OCI-M1 (cell line): ENCODE measurements at regions not wholly inside any gene's neighbourhood (a gene's known extent, or its start where the extent isn't known, plus 50 kb on each side); places are given as distances from the start of the nearest gene placed in this dataset.
A peak's percentile ranks its signal among the peaks of the same experiment; 100 is the strongest.

Experiments
- DNase-seq: peaks from one replicate; lab custom pipeline; 2025; lab: John Stamatoyannopoulos, UW

- DNase-seq: no peak
These were observed 65.8 kb downstream of the SALL1 start for GRCh38 chr16:51085271-51085670.

DNA sequence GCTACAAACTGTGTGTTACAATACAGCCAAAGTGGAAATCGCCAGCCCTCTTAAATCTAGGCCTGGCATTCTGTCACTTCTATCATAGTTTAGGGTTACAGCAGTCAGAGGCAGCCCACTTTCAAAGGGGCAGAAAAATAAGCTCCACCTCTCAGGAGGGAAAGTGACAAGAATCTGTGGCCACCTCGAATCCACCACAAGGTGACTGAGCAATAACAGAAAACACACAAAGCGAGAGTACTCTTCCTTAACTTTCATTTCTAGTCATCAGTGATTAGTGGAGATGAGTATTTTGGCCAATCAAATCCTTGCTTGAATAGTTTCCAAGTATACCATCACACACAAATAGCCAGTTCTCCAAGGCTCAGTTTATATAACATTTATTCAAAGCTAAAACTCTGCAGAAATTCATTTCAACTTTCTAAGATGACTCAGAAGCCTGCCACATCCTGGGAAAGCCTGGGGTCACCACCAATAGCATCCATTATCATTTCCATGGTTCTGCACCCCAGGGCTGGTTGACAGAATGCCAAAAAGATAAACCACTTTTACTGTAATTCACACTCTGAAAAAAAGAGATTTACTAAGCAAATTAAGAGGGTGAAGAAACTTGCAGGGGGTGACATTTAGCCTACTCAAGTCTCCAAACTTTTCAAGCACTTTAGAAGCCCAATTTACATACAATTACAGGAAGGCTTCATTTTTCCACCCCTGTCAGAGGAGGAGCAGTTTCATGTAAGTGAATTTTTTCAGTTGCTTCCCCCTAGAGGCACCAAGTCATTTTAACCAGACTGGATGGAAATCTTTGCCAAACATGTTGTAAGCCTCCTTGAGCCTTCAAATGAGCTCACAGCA, 66.8 kb downstream of the SALL1 start:
- DNase-seq: no peak

GRCh38 chr16:51072591-51072990, 78.5 kb downstream of the SALL1 start:
- DNase-seq: no peak

DNA sequence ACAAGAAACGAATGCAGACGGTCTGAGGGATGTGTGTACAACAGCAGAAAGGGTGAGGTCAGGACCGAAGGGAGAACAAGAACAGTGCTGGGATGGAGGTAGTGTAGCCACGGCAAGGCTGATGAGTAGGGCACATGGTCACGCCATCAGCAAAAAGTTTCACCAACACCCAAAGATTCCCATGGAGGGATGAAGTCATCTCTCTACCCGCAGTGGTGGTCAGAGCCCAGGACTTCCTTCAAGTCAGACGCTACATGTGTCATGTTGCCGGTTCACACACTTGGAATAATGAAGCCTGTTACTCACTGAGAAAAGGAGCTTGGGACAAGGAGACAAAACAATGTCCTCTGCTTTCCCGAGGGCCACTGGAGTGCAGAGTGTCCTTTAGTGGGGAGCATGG, 79.7 kb downstream of the SALL1 start:
- DNase-seq: no peak

DNA sequence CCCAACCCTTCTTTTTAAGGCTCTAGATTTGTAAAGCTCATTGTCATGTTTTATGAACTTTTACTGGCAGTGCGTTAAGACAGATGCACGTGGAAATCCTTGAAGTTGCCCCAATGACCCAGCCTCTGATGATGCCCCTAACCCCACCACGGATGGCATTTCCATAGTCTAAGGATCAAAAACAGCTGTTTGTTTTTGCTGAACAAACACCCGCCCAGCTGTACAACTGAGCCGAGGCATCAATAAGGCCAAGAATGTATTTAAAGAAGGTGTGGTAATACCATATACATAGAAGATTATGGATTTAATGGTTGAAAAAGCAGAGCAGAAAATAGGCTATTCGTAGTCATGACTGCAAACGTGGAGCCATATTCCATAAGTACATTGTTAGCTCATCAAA, 83.7 kb downstream of the SALL1 start:
- no peak for DNase-seq

- no peak for DNase-seq
These were observed 89.0 kb downstream of the SALL1 start for GRCh38 chr16:51062039-51062438.

DNA sequence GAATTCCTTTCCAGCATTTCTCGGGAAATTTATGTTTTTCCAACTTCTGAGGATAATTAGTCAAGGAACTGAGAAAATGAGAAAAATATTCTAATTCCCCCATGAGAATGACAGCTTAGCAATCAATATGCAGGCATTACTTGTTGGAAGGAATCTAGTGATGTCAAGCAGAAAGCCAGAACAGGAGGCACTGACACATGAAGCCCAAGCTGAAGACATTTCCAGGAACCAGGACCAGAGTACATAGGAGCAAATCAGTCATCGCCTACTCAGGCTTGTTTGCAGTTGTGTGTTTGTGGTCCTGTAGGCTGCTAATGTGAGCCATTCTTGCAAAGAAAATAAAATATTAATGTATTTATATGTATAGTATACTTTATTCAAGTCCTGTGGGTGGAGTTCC, 89.7 kb downstream of the SALL1 start:
- no peak for DNase-seq

- DNase-seq: no peak
These were observed 93.1 kb downstream of the SALL1 start for GRCh38 chr16:51057969-51058337.

- DNase-seq: no peak
These were observed 93.8 kb downstream of the SALL1 start for GRCh38 chr16:51057102-51057793.

DNA sequence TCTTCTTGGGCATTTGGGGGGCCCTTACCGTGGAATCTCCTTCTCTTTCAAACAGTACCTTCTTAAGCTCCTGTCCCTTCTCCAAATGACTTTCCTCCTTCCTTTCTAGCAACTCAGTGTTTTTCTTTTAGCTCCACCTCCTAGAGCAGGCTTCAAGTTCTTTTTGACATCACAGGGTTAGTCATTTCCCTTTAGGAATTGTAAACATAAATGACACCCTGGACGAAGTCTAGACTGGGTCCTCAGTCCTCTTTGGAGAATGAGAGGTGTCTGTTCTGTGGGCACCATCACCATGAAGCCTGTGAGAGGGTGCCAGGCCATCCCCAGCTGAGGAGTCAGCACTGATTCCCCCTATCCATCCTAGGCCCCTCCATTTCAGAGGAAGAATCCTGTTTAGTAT, 94.7 kb downstream of the SALL1 start:
- no peak for DNase-seq

DNA sequence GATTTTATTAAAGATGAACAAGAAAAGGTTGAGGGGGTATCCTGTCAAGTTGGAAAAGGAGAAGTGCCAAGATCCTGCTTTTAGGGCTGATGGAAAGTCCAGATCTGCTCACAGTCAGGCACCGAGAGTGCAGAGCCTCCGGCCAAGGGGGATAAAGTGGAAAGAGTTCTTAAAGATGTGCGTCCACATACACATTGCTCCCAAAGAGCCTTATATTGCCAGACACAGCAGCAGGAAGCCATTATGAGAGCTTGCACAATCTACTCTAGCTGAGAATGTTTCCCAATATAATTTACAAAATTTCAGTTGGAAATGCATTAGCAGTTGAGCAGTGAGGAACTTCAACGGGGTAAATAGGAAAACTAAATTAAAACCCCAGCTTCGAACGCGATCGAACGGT, 95.6 kb downstream of the SALL1 start:
- DNase-seq: no peak

GRCh38 chr16:51053775-51054174, 97.3 kb downstream of the SALL1 start:
- no peak for DNase-seq

DNA sequence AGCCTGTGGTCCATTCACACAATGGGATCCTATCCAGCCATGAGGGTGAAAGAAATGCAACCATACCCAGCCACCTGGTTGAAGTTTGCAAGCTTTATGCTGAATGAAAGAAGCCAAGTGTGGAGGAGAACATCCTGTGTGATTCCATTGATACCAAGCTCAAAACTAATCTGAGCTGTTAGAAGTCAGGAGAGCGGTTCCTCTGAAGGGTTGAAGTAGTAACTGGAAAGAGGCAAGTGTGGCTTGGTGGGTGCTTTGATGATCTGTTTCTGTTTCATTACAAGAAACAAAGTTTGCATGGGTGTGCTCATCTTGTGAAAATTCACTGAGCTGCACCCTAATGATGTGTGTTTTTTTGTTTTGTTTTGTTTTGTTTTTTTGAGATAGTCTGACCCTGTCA, 99.4 kb downstream of the SALL1 start:
- no peak for DNase-seq

DNA sequence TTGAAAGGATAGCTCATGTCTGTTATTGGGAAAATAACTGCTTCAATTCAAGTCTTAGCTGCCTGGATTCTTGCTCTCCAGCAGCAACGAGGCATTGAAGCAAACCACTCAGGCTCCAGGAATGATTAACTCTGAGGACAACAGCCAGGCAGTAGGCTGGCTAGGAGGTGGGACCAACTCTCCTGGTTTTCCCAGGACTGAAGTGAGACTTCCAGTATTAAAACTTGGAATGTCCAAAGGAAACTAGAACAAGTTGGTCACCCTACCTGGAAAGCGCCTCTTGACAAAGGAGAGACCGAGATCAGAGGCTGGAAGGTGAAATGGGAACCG, 100.7 kb downstream of the SALL1 start:
- no peak for DNase-seq

DNA sequence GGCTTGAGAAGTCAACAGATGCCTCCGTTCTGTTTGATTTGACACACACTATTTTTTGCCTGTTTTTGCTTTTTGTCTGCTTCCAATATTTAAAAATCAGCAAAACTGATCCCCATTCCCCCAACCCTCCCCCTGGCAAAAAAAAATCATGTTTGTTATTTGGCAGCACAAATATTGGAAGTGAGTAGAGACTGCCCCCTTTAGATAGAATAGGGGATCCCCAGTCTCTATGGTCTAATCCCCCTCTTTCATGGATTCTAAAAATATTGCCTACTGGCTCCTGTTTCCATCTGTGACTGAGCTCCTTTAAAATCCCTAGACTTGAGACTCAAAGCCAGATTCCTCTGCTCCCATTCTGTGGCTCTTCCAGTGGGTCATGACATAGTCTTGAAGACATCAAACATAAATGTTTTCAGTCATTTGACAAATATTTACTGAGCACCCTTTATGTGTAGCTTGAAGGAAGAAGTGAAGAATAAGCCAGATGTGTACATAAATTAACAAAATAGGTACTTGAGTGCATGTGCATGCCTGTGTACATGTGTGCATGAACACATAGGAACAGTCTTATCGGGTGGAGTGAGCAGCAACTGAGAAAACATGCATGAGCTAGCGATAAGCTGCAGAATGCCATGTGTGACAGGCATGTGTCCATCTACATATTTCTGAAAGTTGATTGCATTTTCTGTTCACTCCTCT, 101.2 kb downstream of the SALL1 start:
- no peak for DNase-seq

DNA sequence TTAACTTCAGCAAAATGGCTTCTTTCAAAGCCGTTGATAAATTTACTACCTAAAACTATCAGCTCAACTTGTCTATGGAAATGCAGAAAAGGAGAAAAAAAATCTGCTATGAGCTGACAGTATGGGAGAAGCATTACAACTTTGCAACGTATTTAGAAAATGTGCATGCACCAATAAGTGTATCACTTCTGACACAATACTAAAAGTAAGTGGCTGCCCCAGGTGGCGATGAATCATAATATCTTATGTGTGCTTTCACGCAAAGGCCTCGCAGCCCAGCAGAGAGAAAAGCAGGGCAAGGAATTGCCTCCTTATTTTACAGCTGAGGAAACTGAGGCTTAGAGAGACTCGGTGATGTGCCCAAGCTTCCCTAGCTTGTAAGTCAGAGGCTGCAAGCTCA, 101.8 kb downstream of the SALL1 start:
- no peak for DNase-seq

DNA sequence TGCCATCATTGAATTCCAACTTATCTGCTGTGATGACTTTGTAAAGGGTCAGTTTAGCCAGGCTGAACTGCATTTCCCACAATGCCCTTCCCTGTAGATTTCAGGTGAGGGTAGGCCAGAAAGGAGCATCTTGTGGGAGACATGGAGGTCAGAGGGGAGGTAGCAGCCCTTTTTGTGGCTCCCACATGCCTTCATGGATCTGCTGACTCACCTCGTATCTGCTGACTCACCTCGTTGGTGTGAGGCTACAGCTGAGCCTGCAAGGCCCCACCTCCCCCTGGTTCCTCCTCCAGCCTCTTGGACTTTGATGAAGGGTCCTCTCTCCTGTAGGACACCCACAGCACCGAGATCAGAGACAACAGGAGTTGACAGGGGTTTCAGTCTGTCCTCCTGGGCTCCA, 102.5 kb downstream of the SALL1 start:
- DNase-seq: peak; percentile 47

- no peak for DNase-seq
These were observed 105.3 kb downstream of the SALL1 start for GRCh38 chr16:51045794-51046193.

DNA sequence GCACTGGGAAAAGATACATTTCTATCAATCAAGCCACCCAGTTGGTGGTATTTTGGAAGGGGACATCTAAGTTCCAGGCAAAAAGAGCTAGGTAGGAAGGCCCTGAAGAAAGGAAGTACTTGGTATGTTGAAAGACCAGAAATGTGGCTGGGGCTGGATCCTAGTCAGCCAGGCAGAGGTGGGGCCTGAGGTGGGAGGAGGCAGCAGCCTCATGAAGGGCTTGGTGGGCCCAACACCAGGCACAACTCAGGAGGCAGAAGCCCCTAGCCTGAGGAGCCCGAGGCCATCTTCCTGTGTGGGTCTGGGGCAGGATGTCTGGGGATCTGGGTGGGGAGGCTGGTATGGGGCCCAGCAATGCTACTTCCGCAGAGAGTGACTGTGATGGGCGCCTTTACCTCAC, 105.9 kb downstream of the SALL1 start:
- no peak for DNase-seq

DNA sequence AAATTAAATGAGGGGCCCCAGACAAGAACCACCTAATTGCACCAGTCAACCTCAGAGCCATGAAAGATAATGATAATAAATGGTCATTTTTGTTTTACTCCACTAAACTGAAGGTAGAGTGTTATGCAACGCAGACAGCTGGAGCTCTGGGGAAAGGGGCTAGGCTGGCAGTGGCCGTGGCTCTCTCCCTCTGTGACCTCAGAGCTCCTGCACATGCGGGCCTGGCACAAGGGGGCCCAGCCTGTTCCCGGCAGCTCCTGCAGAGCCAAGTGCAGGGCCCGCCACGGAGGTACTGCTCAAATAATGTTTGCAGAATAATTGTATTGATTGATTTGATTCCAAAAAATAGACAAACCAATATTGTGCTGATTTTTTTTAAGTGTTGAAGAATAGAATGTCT, 109.5 kb downstream of the SALL1 start:
- no peak for DNase-seq

DNA sequence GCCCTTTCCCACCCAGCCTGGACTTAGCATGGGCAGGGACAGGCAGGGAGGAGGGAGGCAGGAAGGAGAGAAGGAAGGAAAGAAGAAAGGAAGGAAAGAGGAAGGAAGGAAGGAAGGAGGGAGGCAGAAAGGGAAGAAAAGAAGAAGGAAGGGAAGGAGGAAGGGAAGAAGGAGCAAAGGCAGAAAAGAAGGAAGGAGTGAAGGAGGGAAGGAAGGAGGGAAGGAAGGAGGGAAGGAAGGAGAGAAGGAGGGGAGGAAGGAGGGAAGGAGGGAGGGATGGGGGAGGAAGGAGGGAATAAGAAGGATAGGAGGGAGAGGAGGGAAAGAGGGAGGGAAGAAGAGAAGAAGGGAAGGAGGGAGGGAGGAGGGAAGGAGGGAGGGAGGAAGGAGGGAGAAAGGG, 110.4 kb downstream of the SALL1 start:
- no peak for DNase-seq

DNA sequence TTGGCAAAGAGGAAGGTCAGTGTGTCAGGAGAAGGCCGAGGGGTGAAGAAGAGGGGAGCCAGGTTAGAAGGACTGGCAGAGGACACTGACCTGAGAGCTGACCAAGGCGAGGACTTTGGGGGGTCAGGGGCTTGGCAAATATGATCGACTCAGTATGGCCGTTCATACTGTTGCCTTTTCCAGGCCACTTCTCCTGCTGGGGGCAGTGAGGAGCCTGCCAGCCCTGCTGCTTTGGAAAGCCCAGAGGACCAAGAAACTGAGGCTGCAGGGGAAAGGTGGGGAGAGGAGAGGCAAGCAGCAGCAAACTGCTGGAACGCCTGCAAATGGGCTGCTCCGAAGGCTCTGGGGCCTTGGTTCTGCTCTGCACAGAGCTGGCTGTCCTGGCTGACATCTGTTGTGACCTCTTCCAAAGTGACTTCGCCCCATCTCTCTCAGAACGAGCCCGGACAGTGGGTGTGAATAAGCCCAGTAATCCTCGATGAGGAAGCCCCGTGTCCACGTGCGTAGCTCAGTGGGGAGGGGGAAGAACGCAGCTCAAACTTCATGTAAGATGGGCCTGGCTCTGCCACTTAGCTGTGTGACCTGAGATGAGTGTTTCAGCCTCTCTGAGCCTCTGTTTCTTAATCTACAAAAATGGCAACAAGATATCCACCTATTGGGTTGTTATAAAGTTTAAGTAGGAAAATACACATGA, 111.3 kb downstream of the SALL1 start:
- DNase-seq: no peak

DNA sequence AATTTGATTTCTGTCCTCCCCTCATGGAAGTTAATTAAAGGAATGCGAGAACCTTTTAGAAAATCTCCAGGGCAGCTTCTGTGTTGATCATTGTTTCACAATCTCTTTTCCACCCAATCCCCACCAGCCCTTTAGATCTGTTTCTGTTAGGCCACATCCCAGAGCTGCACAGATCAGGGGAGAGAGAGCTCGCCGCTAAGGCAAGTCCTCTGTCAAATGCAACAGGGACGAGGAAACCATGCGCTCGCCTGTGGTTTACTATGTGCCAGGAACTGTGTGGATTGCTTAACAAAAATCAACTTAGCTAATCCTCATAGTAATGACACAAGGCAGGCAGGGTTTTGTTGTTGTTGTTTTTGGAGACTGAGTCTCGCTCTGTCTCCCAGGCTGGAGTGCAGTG, 115.4 kb downstream of the SALL1 start:
- no peak for DNase-seq
